Coronary artery (tissue), 2 donors: ENCODE measurements at regions not wholly inside any gene's neighbourhood (a gene's known extent, or its start where the extent isn't known, plus 50 kb on each side); places are given as distances from the start of the nearest gene placed in this dataset.
"Not testable (repeated sequence)": the region's sequence is repeated elsewhere in the genome, so short reads cannot be mapped to it uniquely, and the experiment has no call there.

Experiments used
- DNase-seq: peaks from one replicate; pipeline ENCODE4 v3.0.0-alpha.2; 2017; ENCODE audit warnings: low spot score
- H3K27ac ChIP-seq, 2 donors: fragments of 200-600 bp; sonication (generic); one replicate each; pipeline ENCODE4 v1.5.1; 2016 to 2019
- H3K4me3 ChIP-seq: fragments of 200-600 bp; sonication (generic); 2 replicates; pipeline ENCODE4 v1.5.1; 2016; ENCODE audit warnings: mild to moderate bottlenecking, moderate library complexity
- CTCF ChIP-seq: fragments of 200-600 bp; sonication (generic); IDR thresholded peaks from one replicate; pipeline ENCODE4 v1.5.1; 2019; ENCODE audit warnings: antibody characterized with exemption

- H3K27ac ChIP-seq = no peak overlapping the region
- DNase-seq = no peak
- no peak for TF ChIP-seq CTCF
- H3K4me3 ChIP-seq = no peak overlapping the region
These were observed 279.4 kb upstream of the ZNF507 start for GRCh38 chr19:32066056-32066455.

GRCh38 chr19:32067685-32068084 is 277.7 kb upstream of the ZNF507 start:
- Histone ChIP-seq H3K27ac (no peak overlapping the region), H3K4me3 (no peak overlapping the region)
- DNase-seq = no peak
- no peak for TF ChIP-seq CTCF

- Histone ChIP-seq H3K4me3 (no peak overlapping the region), H3K27ac (no peak overlapping the region)
- TF ChIP-seq CTCF = no peak
- no peak for DNase-seq
These were observed 276.6 kb upstream of the ZNF507 start for GRCh38 chr19:32068793-32069192.

GRCh38 chr19:32070101-32070500 is 275.3 kb upstream of the ZNF507 start:
- Histone ChIP-seq H3K27ac (no peak overlapping the region), H3K4me3 (no peak overlapping the region)
- TF ChIP-seq CTCF = no peak
- DNase-seq = no peak

GRCh38 chr19:32082028-32082427 is 263.4 kb upstream of the ZNF507 start:
- no peak for DNase-seq
- TF ChIP-seq CTCF = no peak
- Histone ChIP-seq H3K27ac (no peak overlapping the region), H3K4me3 (no peak overlapping the region)

GRCh38 chr19:32084756-32085363 is 260.6 kb upstream of the ZNF507 start:
- not testable (repeated sequence) for H3K27ac ChIP-seq, H3K4me3 ChIP-seq, DNase-seq

- DNase-seq = no peak
- no peak for TF ChIP-seq CTCF
- Histone ChIP-seq H3K4me3 (no peak overlapping the region), H3K27ac (no peak overlapping the region)
These were observed 254.2 kb upstream of the ZNF507 start for GRCh38 chr19:32091241-32091640.

GRCh38 chr19:32097011-32097410 is 248.4 kb upstream of the ZNF507 start:
- H3K27ac ChIP-seq = no peak overlapping the region
- no peak overlapping the region for H3K4me3 ChIP-seq
- TF ChIP-seq CTCF = no peak
- no peak for DNase-seq
